ENCODE measurements at regions not wholly inside any gene's neighbourhood (a gene's known extent, or its start where the extent isn't known, plus 50 kb on each side); places are given as distances from the start of the nearest gene placed in this dataset.

GRCh38 chr10:31635415-31636065 is 293.1 kb downstream of the ARHGAP12 start:
- no peak for DNase-seq

GRCh38 chr10:31635009-31635408 is 293.6 kb downstream of the ARHGAP12 start:
- no peak for DNase-seq

- DNase-seq, result no peak
These were observed 297.6 kb downstream of the ARHGAP12 start for GRCh38 chr10:31630861-31631567.

GRCh38 chr10:31625566-31625965 is 303.1 kb downstream of the ARHGAP12 start:
- DNase-seq, result no peak

- no peak for DNase-seq
These were observed 304.0 kb downstream of the ARHGAP12 start for GRCh38 chr10:31624611-31625010.

GRCh38 chr10:31623947-31624346 is 304.7 kb downstream of the ARHGAP12 start:
- DNase-seq, result no peak

GRCh38 chr10:31623466-31623865 is 304.4 kb downstream of the ZEB1 start:
- DNase-seq, result no peak

GRCh38 chr10:31622978-31623377 is 304.0 kb downstream of the ZEB1 start:
- DNase-seq, result no peak

GRCh38 chr10:31621733-31622132 is 302.7 kb downstream of the ZEB1 start:
- DNase-seq, result no peak

GRCh38 chr10:31620226-31621151 is 301.5 kb downstream of the ZEB1 start:
- DNase-seq, result no peak

GRCh38 chr10:31619531-31620061 is 300.6 kb downstream of the ZEB1 start:
- DNase-seq, result no peak

- DNase-seq, result no peak
These were observed 299.7 kb downstream of the ZEB1 start for GRCh38 chr10:31618541-31619291.

GRCh38 chr10:31617757-31618156 is 298.7 kb downstream of the ZEB1 start:
- no peak for DNase-seq

- no peak for DNase-seq
These were observed 298.1 kb downstream of the ZEB1 start for GRCh38 chr10:31617133-31617532.

GRCh38 chr10:31615129-31615528 is 296.1 kb downstream of the ZEB1 start:
- DNase-seq, result no peak

- DNase-seq, result no peak
These were observed 295.6 kb downstream of the ZEB1 start for GRCh38 chr10:31614611-31615010.

- DNase-seq, result no peak
These were observed 293.1 kb downstream of the ZEB1 start for GRCh38 chr10:31612082-31612481.

GRCh38 chr10:31611161-31611560 is 292.1 kb downstream of the ZEB1 start:
- no peak for DNase-seq

- no peak for DNase-seq
These were observed 288.5 kb downstream of the ZEB1 start for GRCh38 chr10:31607481-31607880.

- DNase-seq, result no peak
These were observed 287.8 kb downstream of the ZEB1 start for GRCh38 chr10:31606841-31607240.

- no peak for DNase-seq
These were observed 287.0 kb downstream of the ZEB1 start for GRCh38 chr10:31605861-31606525.

GRCh38 chr10:31605426-31605825 is 286.4 kb downstream of the ZEB1 start:
- DNase-seq, result no peak

All from hematopoietic multipotent progenitor cell treated with erythropoietin and hydrocortisone succinate and interleukin-3 and kit ligand, for 4 days (in vitro differentiated cells).